H9 (cell line): ENCODE measurements at regions not wholly inside any gene's neighbourhood (a gene's known extent, or its start where the extent isn't known, plus 50 kb on each side); places are given as distances from the start of the nearest gene placed in this dataset.

Source experiments
- DNase-seq: peaks from one replicate; pipeline ENCODE4 v3.0.0-alpha.2; 2017
- H2AFZ ChIP-seq: one replicate; pipeline ENCODE4 v1.6.1; 2013; ENCODE audit warnings: mild to moderate bottlenecking, low read length, control low read depth, moderate library complexity
- H2AK5ac ChIP-seq: 2 replicates; pipeline ENCODE4 v1.6.1; 2013; ENCODE audit warnings: low read length, control low read depth, mixed read lengths; ENCODE audit not compliant: insufficient read length
- H2BK120ac ChIP-seq: one replicate; pipeline ENCODE4 v1.6.1; 2013; ENCODE audit warnings: low read depth, mild to moderate bottlenecking, low read length, control low read depth, inconsistent platforms; ENCODE audit not compliant: poor library complexity, severe bottlenecking
- H2BK12ac ChIP-seq: 2 replicates; pipeline ENCODE4 v1.6.1; 2013; ENCODE audit warnings: low read length, control low read depth, mixed read lengths, low read depth; ENCODE audit not compliant: insufficient read length
- H2BK15ac ChIP-seq: 2 replicates; pipeline ENCODE4 v1.6.1; 2013; ENCODE audit warnings: low read depth, low read length, control low read depth
- H2BK20ac ChIP-seq: one replicate; pipeline ENCODE4 v1.6.1; 2013; ENCODE audit warnings: low read depth, mild to moderate bottlenecking, low read length, control low read depth, inconsistent platforms; ENCODE audit not compliant: poor library complexity, severe bottlenecking
- H2BK5ac ChIP-seq: 2 replicates; pipeline ENCODE4 v1.6.1; 2013; ENCODE audit warnings: low read length, control low read depth, mixed read lengths; ENCODE audit not compliant: insufficient read length
- H3K14ac ChIP-seq: 2 replicates; pipeline ENCODE4 v1.6.1; 2013; ENCODE audit warnings: low read length, control low read depth; ENCODE audit not compliant: insufficient read depth
- H3K18ac ChIP-seq: 2 replicates; pipeline ENCODE4 v1.6.1; 2013; ENCODE audit warnings: low read depth, mild to moderate bottlenecking, mixed read lengths, low read length, control low read depth; ENCODE audit not compliant: insufficient read length
- H3K23ac ChIP-seq: 2 replicates; pipeline ENCODE4 v1.6.1; 2013; ENCODE audit warnings: low read length, control low read depth, mixed read lengths, low read depth; ENCODE audit not compliant: insufficient read length
- H3K23me2 ChIP-seq: 2 replicates; pipeline ENCODE4 v1.6.1; 2013; ENCODE audit warnings: low read depth, mild to moderate bottlenecking, mixed read lengths, low read length, control low read depth; ENCODE audit not compliant: insufficient read length, poor library complexity, severe bottlenecking
- H3K27ac ChIP-seq: 2 replicates; pipeline ENCODE4 v1.5.1; 2013; ENCODE audit warnings: low read length, control low read depth, mixed read lengths, low read depth; ENCODE audit not compliant: insufficient read length
- H3K27me3 ChIP-seq: 2 replicates; pipeline ENCODE4 v1.6.1; 2013; ENCODE audit warnings: low read length, control low read depth, inconsistent platforms; ENCODE audit not compliant: insufficient read depth
- H3K4ac ChIP-seq: 2 replicates; pipeline ENCODE4 v1.6.1; 2013; ENCODE audit warnings: low read depth, mild to moderate bottlenecking, control low read depth, inconsistent platforms, low read length, moderate library complexity
- H3K4me1 ChIP-seq: 2 replicates; pipeline ENCODE4 v1.6.1; 2013; ENCODE audit warnings: low read length, control low read depth, inconsistent platforms; ENCODE audit not compliant: insufficient read depth
- H3K4me2 ChIP-seq: 2 replicates; pipeline ENCODE4 v1.6.1; 2013; ENCODE audit warnings: low read length, control low read depth, mixed read lengths; ENCODE audit not compliant: insufficient read length, insufficient read depth
- H3K56ac ChIP-seq: 2 replicates; pipeline ENCODE4 v1.6.1; 2013; ENCODE audit warnings: low read depth, mild to moderate bottlenecking, mixed read lengths, low read length, control low read depth; ENCODE audit not compliant: insufficient read length
- H3K79me1 ChIP-seq: 2 replicates; pipeline ENCODE4 v1.6.1; 2013; ENCODE audit warnings: low read depth, mild to moderate bottlenecking, moderate library complexity, low read length, control low read depth, inconsistent platforms; ENCODE audit not compliant: insufficient read depth, poor library complexity, severe bottlenecking
- H3K79me2 ChIP-seq: 2 replicates; pipeline ENCODE4 v1.6.1; 2013; ENCODE audit warnings: low read length, control low read depth, inconsistent platforms; ENCODE audit not compliant: insufficient read depth
- H3K9ac ChIP-seq: 2 replicates; pipeline ENCODE4 v1.6.1; 2013; ENCODE audit warnings: low read length, control low read depth, mixed read lengths; ENCODE audit not compliant: insufficient read length; ENCODE audit errors: extremely low read depth
- H3K9me3 ChIP-seq: one replicate; pipeline ENCODE4 v1.6.1; 2013; ENCODE audit warnings: low read depth, low read length, inconsistent platforms; ENCODE audit not compliant: control insufficient read depth
- H3T11ph ChIP-seq: one replicate; pipeline ENCODE4 v1.6.1; 2013; ENCODE audit warnings: mild to moderate bottlenecking, low read length, control low read depth, inconsistent platforms
- H4K20me1 ChIP-seq: one replicate; pipeline ENCODE4 v1.6.1; 2013; ENCODE audit not compliant: control insufficient read depth, insufficient read length, insufficient read depth
- H4K5ac ChIP-seq: 2 replicates; pipeline ENCODE4 v1.6.1; 2013; ENCODE audit warnings: low read depth, mild to moderate bottlenecking, mixed read lengths, low read length, control low read depth; ENCODE audit not compliant: insufficient read length
- H4K8ac ChIP-seq: replicated peaks from 2 replicates; pipeline ENCODE4 v1.6.1; 2013; ENCODE audit warnings: low read length, control low read depth, mixed read lengths, low read depth; ENCODE audit not compliant: insufficient read length
- H4K91ac ChIP-seq: 2 replicates; pipeline ENCODE4 v1.6.1; 2013; ENCODE audit warnings: low read depth, mild to moderate bottlenecking, moderate library complexity, mixed read lengths, low read length, control low read depth; ENCODE audit not compliant: insufficient read length
- H3K27ac Mint-ChIP-seq, 3 experiments: 2 replicates in 2 of 3; 3 replicates in 1 of 3; pipeline ENCODE4 v1.8.0; 2020 to 2021; ENCODE audit warnings: mixed read lengths in 3 of 3, mild to moderate bottlenecking in 1 of 3, moderate library complexity in 1 of 3
- H3K27me3 Mint-ChIP-seq: 2 replicates; pipeline ENCODE4 v1.8.0; 2021; ENCODE audit warnings: low read depth, mild to moderate bottlenecking, moderate library complexity, mixed read lengths
- H3K36me3 Mint-ChIP-seq, 3 experiments: 2 replicates in 2 of 3; 3 replicates in 1 of 3; pipeline ENCODE4 v1.8.0; 2020 to 2021; ENCODE audit warnings: low read depth in 3 of 3, mixed read lengths in 3 of 3; ENCODE audit not compliant: insufficient read depth in 1 of 3
- H3K4me1 Mint-ChIP-seq, 2 experiments: 2 replicates each; pipeline ENCODE4 v1.8.0; 2020; ENCODE audit warnings: mixed read lengths in 2 of 2
- H3K4me3 Mint-ChIP-seq, 2 experiments: 2 replicates in 1 of 2; 3 replicates in 1 of 2; pipeline ENCODE4 v1.8.0; 2020 to 2021; ENCODE audit warnings: mild to moderate bottlenecking in 2 of 2, mixed read lengths in 2 of 2, moderate library complexity in 1 of 2
- H3K9me3 Mint-ChIP-seq, 2 experiments: 2 replicates in 1 of 2; 3 replicates in 1 of 2; pipeline ENCODE4 v1.8.0; 2020; ENCODE audit warnings: mild to moderate bottlenecking in 2 of 2, mixed read lengths in 2 of 2, moderate library complexity in 1 of 2
- CTCF ChIP-seq: fragments of 200-600 bp; sonication (generic); conservative IDR thresholded peaks from 3 replicates; pipeline ENCODE4 v1.8.0; 2021; ENCODE audit warnings: antibody characterized with exemption, mild to moderate bottlenecking
- WGBS: extraction: QIAGEN DNeasy Blood & Tissue Kit; methylation state at CpG from one replicate; pipeline ENCODE4 v1.1.7; 2013; ENCODE audit warnings: missing lambda C conversion rate, low lambda C conversion rate, mixed read lengths; ENCODE audit not compliant: insufficient read length; ENCODE audit errors: extremely low coverage; 5-methylcytosine and 5-hydroxymethylcytosine counted together

- WGBS = no CpG with 5 or more reads among the region's 4 CpGs
- Histone ChIP-seq H3K9ac (no peak overlapping the region), H3K9me3 (no peaks in the 10 kb centered on the region), H3K4ac (no peak overlapping the region), H2BK120ac (no peak overlapping the region), H4K91ac (no peak overlapping the region), H3K79me1 (no peaks in the 10 kb centered on the region), H3K14ac (no peak overlapping the region), H3T11ph (no peak overlapping the region), H3K79me2 (no peaks in the 10 kb centered on the region), H3K18ac (no peak overlapping the region), H2BK20ac (no peak overlapping the region), H3K23ac (no peak overlapping the region), H3K23me2 (no peaks in the 10 kb centered on the region), H2AFZ (no peak overlapping the region), H3K27ac (no peak overlapping the region), H3K4me1 (no peaks in the 10 kb centered on the region), H4K5ac (no peak overlapping the region), H2AK5ac (no peak overlapping the region), H2BK15ac (no peak overlapping the region), H2BK5ac (no peak overlapping the region), H3K56ac (no peak overlapping the region), H4K8ac (no peak overlapping the region), H3K4me2 (no peak overlapping the region), H3K27me3 (no peaks in the 10 kb centered on the region), H2BK12ac (no peak overlapping the region), H4K20me1 (no peaks in the 10 kb centered on the region)
- no peak for DNase-seq
- Mint-ChIP-seq H3K4me3 (no peak overlapping the region), H3K27ac (no peak overlapping the region), H3K36me3 (peaks cover 7 to 11% (median 10%) of the 10 kb centered on the region in 3 experiments), H3K9me3 (peaks cover 10 to 16% of the 10 kb centered on the region in 2 experiments), H3K4me1 (no peaks in the 10 kb centered on the region), H3K27me3 (no peaks in the 10 kb centered on the region)
- no peak for TF ChIP-seq CTCF
Measured at GRCh38 chr13:60857698-60858097, 460.7 kb downstream of the TDRD3 start.
